A673 (cell line): ENCODE measurements at regions not wholly inside any gene's neighbourhood (a gene's known extent, or its start where the extent isn't known, plus 50 kb on each side); places are given as distances from the start of the nearest gene placed in this dataset.

Experiments
- BruUV-seq: library from RNA; stranded (reverse); fragments of 400-500 nt; replicated peaks from 2 replicates; lab custom pipeline; 2021; lab: Mats Ljungman, UMichigan
- CTCF ChIA-PET: fragments of 300-600 bp; sonication (Branson Sonifier 250); formaldehyde crosslinking; loops from one replicate; lab custom pipeline; 2022; ENCODE audit warnings: antibody characterized with exemption; lab: Charles Lee
- POLR2A ChIA-PET: fragments of 300-600 bp; sonication (Branson Sonifier 250); formaldehyde crosslinking; loops from one replicate; lab custom pipeline; 2022; ENCODE audit warnings: antibody characterized with exemption; ENCODE audit not compliant: low non-redundant PET; lab: Charles Lee
- DNase-seq: peaks from one replicate; pipeline ENCODE4 v3.0.0-alpha.2; 2015; ENCODE audit warnings: low spot score
- H3K27ac ChIP-seq: fragments of 200-600 bp; sonication (generic); 2 replicates; pipeline ENCODE4 v1.5.1; 2016; ENCODE audit warnings: mixed run types, low read depth, mild to moderate bottlenecking, mixed read lengths, antibody characterized with exemption, low read length; ENCODE audit not compliant: poor library complexity, severe bottlenecking
- H3K27me3 ChIP-seq: fragments of 200-600 bp; sonication (generic); replicated peaks from 2 replicates; pipeline ENCODE4 v1.6.1; 2017; ENCODE audit warnings: mixed run types, low read depth, mild to moderate bottlenecking, mixed read lengths, antibody characterized with exemption, low read length; ENCODE audit not compliant: insufficient read depth, poor library complexity
- H3K36me3 ChIP-seq: fragments of 200-600 bp; sonication (generic); 2 replicates; pipeline ENCODE4 v1.6.1; 2016; ENCODE audit warnings: mixed run types, mild to moderate bottlenecking, mixed read lengths, antibody characterized with exemption, low read length; ENCODE audit not compliant: insufficient read depth, poor library complexity, severe bottlenecking
- H3K4me1 ChIP-seq: fragments of 200-600 bp; sonication (generic); 2 replicates; pipeline ENCODE4 v1.6.1; 2017; ENCODE audit warnings: mixed run types, mild to moderate bottlenecking, mixed read lengths, antibody characterized with exemption, low read length; ENCODE audit not compliant: insufficient read depth, poor library complexity, severe bottlenecking
- H3K4me3 ChIP-seq: fragments of 200-600 bp; sonication (generic); 2 replicates; pipeline ENCODE4 v1.5.1; 2016; ENCODE audit warnings: low read depth, mixed run types, mild to moderate bottlenecking, mixed read lengths, low read length; ENCODE audit not compliant: poor library complexity, severe bottlenecking
- H3K9me3 ChIP-seq: fragments of 200-600 bp; sonication (generic); 2 replicates; pipeline ENCODE4 v1.6.1; 2016; ENCODE audit warnings: mixed run types, low read depth, mild to moderate bottlenecking, mixed read lengths, antibody characterized with exemption, low read length; ENCODE audit not compliant: poor library complexity, severe bottlenecking
- EZH2 ChIP-seq: fragments of 200-600 bp; sonication (generic); IDR thresholded peaks from 2 replicates; pipeline ENCODE4 v1.6.1; 2017; ENCODE audit warnings: borderline replicate concordance, low read depth, mild to moderate bottlenecking, mixed read lengths, antibody characterized with exemption, low read length; ENCODE audit not compliant: poor library complexity, severe bottlenecking
- intact Hi-C: fragments of 100-400 bp; cut with micrococcal nuclease; formaldehyde crosslinking; loops from one replicate; pipeline ENCODE4 v1.10.0; 2022; ENCODE audit not compliant: unreplicated experiment
- TF ChIP-seq, protein P1 (sequence below): fragments of 300-800, 200-600 bp; sonication (generic); conservative IDR thresholded peaks from 2 replicates; pipeline ENCODE4 v1.5.1; 2017; ENCODE audit warnings: low read depth, mild to moderate bottlenecking, antibody characterized with exemption, low read length, moderate library complexity, mixed read lengths

- BruUV-seq, result no TSS peak
- no peaks in the 10 kb centered on the region for H3K27me3 ChIP-seq
- DNase-seq, result no peak
- ChIA-PET CTCF (no interaction called here), POLR2A (no interaction called here)
- H3K9me3 ChIP-seq, result no peaks in the 10 kb centered on the region
- intact Hi-C loops, result no loop called here
- TF ChIP-seq EZH2, result no peak
- TF ChIP-seq, protein P1, sequence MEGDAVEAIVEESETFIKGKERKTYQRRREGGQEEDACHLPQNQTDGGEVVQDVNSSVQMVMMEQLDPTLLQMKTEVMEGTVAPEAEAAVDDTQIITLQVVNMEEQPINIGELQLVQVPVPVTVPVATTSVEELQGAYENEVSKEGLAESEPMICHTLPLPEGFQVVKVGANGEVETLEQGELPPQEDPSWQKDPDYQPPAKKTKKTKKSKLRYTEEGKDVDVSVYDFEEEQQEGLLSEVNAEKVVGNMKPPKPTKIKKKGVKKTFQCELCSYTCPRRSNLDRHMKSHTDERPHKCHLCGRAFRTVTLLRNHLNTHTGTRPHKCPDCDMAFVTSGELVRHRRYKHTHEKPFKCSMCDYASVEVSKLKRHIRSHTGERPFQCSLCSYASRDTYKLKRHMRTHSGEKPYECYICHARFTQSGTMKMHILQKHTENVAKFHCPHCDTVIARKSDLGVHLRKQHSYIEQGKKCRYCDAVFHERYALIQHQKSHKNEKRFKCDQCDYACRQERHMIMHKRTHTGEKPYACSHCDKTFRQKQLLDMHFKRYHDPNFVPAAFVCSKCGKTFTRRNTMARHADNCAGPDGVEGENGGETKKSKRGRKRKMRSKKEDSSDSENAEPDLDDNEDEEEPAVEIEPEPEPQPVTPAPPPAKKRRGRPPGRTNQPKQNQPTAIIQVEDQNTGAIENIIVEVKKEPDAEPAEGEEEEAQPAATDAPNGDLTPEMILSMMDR, result no peak
- H3K27ac ChIP-seq, result peak overlapping the region; percentile 16
- peaks cover 26% of the 10 kb centered on the region for H3K4me1 ChIP-seq
- H3K4me3 ChIP-seq, result no peak overlapping the region
- H3K36me3 ChIP-seq, result no peaks in the 10 kb centered on the region
Observed at GRCh38 chr2:55107436-55107835, 57.2 kb upstream of the RTN4 start.

- no peak overlapping the region for H3K27ac ChIP-seq
Observed at GRCh38 chr2:55106148-55106547, 55.9 kb upstream of the RTN4 start.

GRCh38 chr2:55105456-55105855 is 55.2 kb upstream of the RTN4 start:
- TF ChIP-seq, protein P1, result no peak
- TF ChIP-seq EZH2, result no peak
- Histone ChIP-seq H3K4me3 (no peak overlapping the region), H3K27me3 (no peaks in the 10 kb centered on the region), H3K27ac (no peak overlapping the region), H3K36me3 (no peaks in the 10 kb centered on the region), H3K4me1 (peaks cover 24% of the 10 kb centered on the region), H3K9me3 (no peaks in the 10 kb centered on the region)
- ChIA-PET CTCF (no interaction called here), POLR2A (interaction anchor here (0.5 kb wide), 1 partner anchor 69 kb away, joined by 7 read pairs; no protein-coding TSS in a partner anchor)
- no peak for DNase-seq
- intact Hi-C loops, result no loop called here
- no TSS peak for BruUV-seq

More at GRCh38 chr2:55106148-55106547, 55.9 kb upstream of the RTN4 start:
- ChIA-PET CTCF (no interaction called here), POLR2A (interaction anchor here (0.5 kb wide), 1 partner anchor 69 kb away, joined by 7 read pairs; no protein-coding TSS in a partner anchor)
- Histone ChIP-seq H3K4me3 (no peak overlapping the region), H3K36me3 (no peaks in the 10 kb centered on the region), H3K9me3 (no peaks in the 10 kb centered on the region), H3K4me1 (peaks cover 21% of the 10 kb centered on the region), H3K27me3 (no peaks in the 10 kb centered on the region)
- intact Hi-C loops, result no loop called here
- DNase-seq, result no peak
- TF ChIP-seq EZH2, result no peak
- TF ChIP-seq, protein P1, result no peak
- no TSS peak for BruUV-seq
